ENCODE measurements at regions not wholly inside any gene's neighbourhood (a gene's known extent, or its start where the extent isn't known, plus 50 kb on each side); places are given as distances from the start of the nearest gene placed in this dataset.
A peak's percentile ranks its signal among the peaks of the same experiment; 100 is the strongest.
"Not testable (repeated sequence)": the region's sequence is repeated elsewhere in the genome, so short reads cannot be mapped to it uniquely, and the experiment has no call there.

GRCh38 chr12:9449181-9449580 is 158.5 kb downstream of the KLRB1 start:
- no peak for DNase-seq

GRCh38 chr12:9448648-9449047 is 159.1 kb downstream of the KLRB1 start:
- not testable (repeated sequence) for DNase-seq

- peak; percentile 90 for DNase-seq
These were observed 159.7 kb downstream of the KLRB1 start for GRCh38 chr12:9447791-9448614.

- not testable (repeated sequence) for DNase-seq
These were observed 160.6 kb downstream of the KLRB1 start for GRCh38 chr12:9446883-9447761.

GRCh38 chr12:9440428-9440827 is 167.3 kb downstream of the KLRB1 start:
- not testable (repeated sequence) for DNase-seq

GRCh38 chr12:9435682-9436081 is 172.0 kb downstream of the KLRB1 start:
- DNase-seq = not testable (repeated sequence)

GRCh38 chr12:9430385-9430784 is 177.3 kb downstream of the KLRB1 start:
- DNase-seq = not testable (repeated sequence)

GRCh38 chr12:9428856-9429255 is 178.9 kb downstream of the KLRB1 start:
- DNase-seq = not testable (repeated sequence)

GRCh38 chr12:9425429-9425828 is 182.3 kb downstream of the KLRB1 start:
- not testable (repeated sequence) for DNase-seq

GRCh38 chr12:9424175-9424740 is 183.5 kb downstream of the KLRB1 start:
- not testable (repeated sequence) for DNase-seq

- not testable (repeated sequence) for DNase-seq
These were observed 185.0 kb downstream of the KLRB1 start for GRCh38 chr12:9422689-9423088.

- DNase-seq = not testable (repeated sequence)
These were observed 186.1 kb downstream of the KLRB1 start for GRCh38 chr12:9421520-9422086.

GRCh38 chr12:9420817-9421519 is 186.7 kb downstream of the KLRB1 start:
- DNase-seq = not testable (repeated sequence)

GRCh38 chr12:9418669-9419041 is 189.1 kb downstream of the KLRB1 start:
- DNase-seq = not testable (repeated sequence)

- not testable (repeated sequence) for DNase-seq
These were observed 189.6 kb downstream of the KLRB1 start for GRCh38 chr12:9417947-9418668.

GRCh38 chr12:9417341-9417740 is 190.4 kb downstream of the KLRB1 start:
- not testable (repeated sequence) for DNase-seq

GRCh38 chr12:9416346-9416745 is 191.4 kb downstream of the KLRB1 start:
- not testable (repeated sequence) for DNase-seq

GRCh38 chr12:9415898-9416297 is 191.8 kb downstream of the KLRB1 start:
- DNase-seq = not testable (repeated sequence)

GRCh38 chr12:9413862-9414261 is 193.9 kb downstream of the KLRB1 start:
- not testable (repeated sequence) for DNase-seq

GRCh38 chr12:9412459-9412858 is 195.3 kb downstream of the KLRB1 start:
- not testable (repeated sequence) for DNase-seq

GRCh38 chr12:9411616-9412268 is 196.0 kb downstream of the KLRB1 start:
- not testable (repeated sequence) for DNase-seq

Data from activated gamma-delta T cell treated with Interleukin-2 at 50 U/mL for 16 hours (primary cell).